VCaP (cell line): ENCODE measurements at regions not wholly inside any gene's neighbourhood (a gene's known extent, or its start where the extent isn't known, plus 50 kb on each side); places are given as distances from the start of the nearest gene placed in this dataset.

Experiments
- H3K27ac ChIP-seq: fragments of 450-650 bp; 2 replicates; pipeline ENCODE4 v1.5.1; 2017
- TF ChIP-seq, protein P1 (sequence below): fragments of 450-650 bp; conservative IDR thresholded peaks from 2 replicates; pipeline ENCODE4 v1.5.1; 2017; ENCODE audit warnings: mild to moderate bottlenecking, moderate library complexity

DNA sequence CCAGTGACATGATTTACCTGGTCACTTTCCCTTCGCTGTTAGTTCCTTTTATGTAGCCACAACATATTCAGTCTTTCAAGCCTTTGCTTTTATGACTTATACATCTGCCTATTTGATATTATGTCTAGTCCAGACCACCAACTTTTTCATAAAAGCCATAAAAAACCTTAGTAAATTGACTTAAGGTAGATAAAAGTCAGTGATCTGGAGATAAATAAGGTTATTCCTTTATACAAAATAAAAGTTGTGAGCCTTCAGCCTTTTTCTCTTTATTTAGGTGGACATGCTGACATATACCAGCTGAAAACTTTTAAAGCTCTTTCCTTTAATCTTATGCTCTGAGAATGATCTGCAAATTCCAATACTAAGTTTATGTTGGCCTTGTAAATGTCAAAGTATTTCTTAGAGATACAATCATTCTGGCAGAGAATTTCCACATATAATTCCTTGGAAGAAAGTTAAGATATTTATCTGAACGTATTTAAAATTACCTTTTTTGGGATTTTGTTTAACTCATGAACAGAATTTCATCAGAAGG is 690.4 kb upstream of the CHORDC1 start:
- no peak overlapping the region for H3K27ac ChIP-seq
- TF ChIP-seq, protein P1, sequence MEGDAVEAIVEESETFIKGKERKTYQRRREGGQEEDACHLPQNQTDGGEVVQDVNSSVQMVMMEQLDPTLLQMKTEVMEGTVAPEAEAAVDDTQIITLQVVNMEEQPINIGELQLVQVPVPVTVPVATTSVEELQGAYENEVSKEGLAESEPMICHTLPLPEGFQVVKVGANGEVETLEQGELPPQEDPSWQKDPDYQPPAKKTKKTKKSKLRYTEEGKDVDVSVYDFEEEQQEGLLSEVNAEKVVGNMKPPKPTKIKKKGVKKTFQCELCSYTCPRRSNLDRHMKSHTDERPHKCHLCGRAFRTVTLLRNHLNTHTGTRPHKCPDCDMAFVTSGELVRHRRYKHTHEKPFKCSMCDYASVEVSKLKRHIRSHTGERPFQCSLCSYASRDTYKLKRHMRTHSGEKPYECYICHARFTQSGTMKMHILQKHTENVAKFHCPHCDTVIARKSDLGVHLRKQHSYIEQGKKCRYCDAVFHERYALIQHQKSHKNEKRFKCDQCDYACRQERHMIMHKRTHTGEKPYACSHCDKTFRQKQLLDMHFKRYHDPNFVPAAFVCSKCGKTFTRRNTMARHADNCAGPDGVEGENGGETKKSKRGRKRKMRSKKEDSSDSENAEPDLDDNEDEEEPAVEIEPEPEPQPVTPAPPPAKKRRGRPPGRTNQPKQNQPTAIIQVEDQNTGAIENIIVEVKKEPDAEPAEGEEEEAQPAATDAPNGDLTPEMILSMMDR: no peak

DNA sequence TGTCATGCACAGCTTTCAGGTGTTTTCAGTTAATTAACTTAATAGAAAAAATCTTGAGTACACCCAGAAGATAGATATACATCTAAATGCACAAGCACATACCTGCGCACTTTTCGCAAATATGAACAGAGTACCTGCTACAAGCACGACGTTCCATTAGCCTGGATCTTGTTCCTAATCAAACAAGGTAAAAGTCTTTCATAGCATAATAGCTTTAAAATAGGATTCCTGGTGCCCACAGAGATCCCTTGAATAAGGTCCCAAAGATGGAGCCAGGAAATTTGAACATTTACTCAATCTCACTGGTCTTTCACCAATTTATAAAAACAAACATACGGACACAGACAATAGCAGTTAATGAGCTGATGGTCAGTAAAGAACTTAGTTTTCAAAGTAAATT is 689.8 kb upstream of the CHORDC1 start:
- TF ChIP-seq, protein P1: no peak
- H3K27ac ChIP-seq: no peak overlapping the region

DNA sequence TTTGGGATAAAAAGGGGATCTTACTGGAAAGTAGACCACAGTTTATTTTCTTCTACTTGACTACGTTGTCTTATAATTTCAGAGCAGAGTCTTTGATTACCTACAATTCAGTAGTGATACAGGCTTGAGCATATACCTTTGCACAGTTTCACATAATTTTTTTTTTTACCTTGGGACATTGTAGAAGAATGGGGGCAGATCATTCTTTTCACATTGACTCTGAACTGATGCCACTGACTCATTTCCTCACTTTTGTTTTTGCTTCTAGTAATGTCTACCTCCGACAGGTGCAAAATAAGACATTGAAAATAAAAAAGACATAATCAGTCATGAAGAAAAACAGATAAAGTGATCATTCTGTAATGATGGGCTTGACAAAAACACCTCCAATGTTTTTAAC is 688.3 kb upstream of the CHORDC1 start:
- TF ChIP-seq, protein P1: no peak
- no peak overlapping the region for H3K27ac ChIP-seq

DNA sequence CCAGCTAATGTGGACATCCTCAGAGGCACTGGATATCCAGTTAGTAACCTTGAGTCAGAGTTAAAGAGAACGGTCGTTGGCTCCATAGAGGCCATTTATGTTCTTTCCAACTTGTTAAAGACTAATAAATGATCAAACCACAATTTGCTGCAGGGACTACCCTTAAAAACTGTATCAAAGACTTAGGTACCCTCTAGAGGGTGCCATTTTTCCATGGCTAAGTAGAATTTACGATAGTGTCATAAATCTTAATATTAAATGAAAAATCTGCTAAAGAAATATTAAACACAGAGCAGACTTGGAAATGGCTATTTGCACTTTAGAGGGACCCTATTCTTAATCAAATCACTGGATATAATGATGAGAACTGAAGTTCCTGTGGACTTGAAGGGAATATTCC is 685.2 kb upstream of the CHORDC1 start:
- TF ChIP-seq, protein P1: peak; percentile 39; the same call in 1 of the 2 replicates

DNA sequence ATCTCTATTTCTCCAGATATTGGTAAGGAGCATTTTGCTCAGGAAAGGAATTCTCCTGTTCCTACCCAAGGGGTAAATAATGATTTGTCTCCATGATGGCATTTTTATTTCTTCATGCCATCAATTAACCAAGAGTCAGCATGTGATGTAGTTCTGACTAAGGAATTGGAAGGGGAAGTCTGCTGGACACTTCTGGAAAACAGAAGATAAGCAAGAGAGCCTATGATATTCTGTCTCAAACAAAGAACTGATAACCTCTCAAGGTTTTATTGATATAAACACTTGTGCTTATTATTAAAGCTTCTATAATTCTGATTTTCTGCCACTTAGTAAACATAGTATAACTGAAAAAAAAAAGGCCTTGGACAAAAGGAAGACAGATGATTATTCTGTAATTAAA is 673.0 kb upstream of the CHORDC1 start:
- TF ChIP-seq, protein P1: no peak

More for the DNA sequence above, 685.2 kb upstream of the CHORDC1 start:
- no peak overlapping the region for H3K27ac ChIP-seq

DNA sequence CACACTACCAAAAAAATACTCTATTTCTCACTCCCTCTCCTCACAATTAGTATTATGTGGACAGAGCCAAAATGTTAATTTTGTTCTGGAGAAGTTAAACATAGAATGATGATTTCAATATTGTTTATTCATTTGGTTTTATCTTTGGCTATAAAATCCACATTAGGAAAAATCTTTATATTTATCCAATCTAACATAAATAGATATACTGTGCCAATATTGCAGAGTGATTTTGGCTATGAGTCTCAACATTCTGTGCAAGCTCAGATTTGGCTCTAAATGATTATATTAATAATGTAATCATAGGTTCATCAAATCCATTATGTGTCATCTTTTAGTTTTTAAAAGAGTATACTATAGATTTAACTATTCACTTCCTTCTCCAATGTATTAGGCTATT is 667.5 kb upstream of the CHORDC1 start:
- TF ChIP-seq, protein P1: no peak
- H3K27ac ChIP-seq: no peak overlapping the region

More for the DNA sequence above, 673.0 kb upstream of the CHORDC1 start:
- H3K27ac ChIP-seq: no peak overlapping the region

DNA sequence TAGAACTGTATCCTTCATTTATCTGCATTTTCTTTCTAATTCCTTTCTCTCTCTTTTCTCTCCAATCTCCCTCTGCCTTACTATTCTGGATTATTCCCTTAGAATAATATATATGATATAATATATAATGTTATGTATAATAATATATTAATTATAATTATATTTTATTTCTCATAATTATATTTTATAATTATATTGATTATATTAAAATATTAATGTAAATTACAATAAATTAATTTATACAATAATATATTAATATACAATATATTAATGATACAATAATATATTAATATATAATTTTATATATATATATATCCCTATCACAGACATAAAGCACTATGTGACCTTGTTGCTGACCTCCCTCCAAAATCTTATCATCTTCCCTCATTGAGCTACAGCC is 661.3 kb upstream of the CHORDC1 start:
- H3K27ac ChIP-seq: no peak overlapping the region

More for the DNA sequence above, 661.3 kb upstream of the CHORDC1 start:
- TF ChIP-seq, protein P1: no peak
